GM21529 (cell line): ENCODE measurements at regions not wholly inside any gene's neighbourhood (a gene's known extent, or its start where the extent isn't known, plus 50 kb on each side); places are given as distances from the start of the nearest gene placed in this dataset.
"Not testable (repeated sequence)": the region's sequence is repeated elsewhere in the genome, so short reads cannot be mapped to it uniquely, and the experiment has no call there.

Experiments used
- ATAC-seq: cut with Tn5 transposase; IDR thresholded peaks from one replicate; pipeline ENCODE4 v1.9.1; 2021; ENCODE audit not compliant: unreplicated experiment

DNA sequence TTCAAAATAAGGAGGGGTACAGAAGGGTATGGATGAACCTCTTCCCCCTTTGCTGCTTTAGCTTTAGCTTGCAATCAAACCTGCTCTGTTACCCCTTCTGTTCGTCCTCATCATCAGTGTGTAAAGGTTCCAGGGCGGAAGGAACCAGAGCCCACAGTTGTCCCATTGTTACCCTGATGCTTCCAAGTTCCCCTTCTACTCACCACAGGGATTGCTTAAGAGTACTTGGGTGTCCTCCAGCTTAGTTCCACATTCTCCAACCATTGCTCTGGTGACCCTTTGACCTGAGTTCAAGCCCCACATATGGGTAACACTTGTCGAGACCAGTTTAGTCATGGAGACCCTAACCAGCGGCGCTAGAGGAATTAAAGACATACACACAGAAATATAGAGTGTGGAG lies 1080.1 kb upstream of the ALCAM start:
- no peak for ATAC-seq

DNA sequence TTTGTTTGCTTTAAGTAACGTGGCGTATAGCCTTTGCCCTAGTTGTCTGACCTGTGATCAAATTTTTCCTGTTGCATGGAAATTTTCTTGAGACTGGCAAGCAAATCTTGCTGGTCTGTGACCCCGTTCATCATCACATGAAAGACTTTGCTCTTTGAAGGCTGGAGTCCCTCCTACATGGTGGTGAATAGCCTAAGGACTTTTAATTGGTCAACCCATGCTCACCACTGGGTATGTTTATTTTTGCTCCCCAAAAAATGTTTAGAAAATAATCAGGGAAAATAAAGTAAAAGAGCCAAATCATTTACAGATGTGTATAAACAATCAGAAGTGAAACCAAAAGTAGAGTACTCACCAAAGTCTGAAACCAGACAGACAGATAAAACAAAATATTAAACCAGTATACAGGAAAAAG lies 1075.3 kb upstream of the ALCAM start:
- peak; percentile 74 for ATAC-seq

DNA sequence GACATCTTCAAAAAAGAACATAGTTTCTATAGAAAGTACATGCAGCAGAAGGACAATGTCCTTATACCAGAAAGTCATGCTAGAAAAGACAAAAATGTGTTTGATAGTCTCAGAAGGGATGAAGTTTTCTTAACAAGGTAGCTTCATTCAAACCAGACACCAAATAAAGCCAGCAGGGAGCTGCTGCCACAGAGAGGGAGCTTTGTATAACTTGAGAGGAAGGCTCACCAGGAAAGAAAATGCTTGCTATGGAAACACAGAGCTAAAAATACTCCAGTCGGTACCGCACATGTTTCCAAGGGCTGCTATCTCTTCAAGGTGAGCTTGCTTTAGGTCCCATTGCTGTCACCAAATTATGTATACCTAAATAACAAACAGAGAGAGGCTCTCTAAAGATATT lies 1074.8 kb upstream of the ALCAM start:
- ATAC-seq: peak; percentile 31

DNA sequence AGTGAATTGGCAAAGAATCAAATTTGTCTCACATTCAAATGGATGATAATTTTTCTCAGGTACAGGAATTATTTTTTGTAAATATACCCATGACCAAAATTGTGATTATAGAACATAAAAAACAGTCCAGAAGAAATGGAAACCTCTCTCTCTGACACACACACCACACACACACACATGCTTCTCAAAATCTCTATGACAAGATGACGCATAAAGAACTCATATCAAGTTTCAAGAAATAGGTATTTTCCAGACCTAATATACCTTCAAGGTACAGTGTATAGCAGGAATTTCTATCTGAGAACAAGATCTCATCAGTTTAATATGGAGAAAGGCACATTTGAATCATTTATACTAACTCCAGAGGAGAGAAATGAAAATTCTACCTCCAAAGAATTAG lies 1069.1 kb upstream of the ALCAM start:
- ATAC-seq: no peak

DNA sequence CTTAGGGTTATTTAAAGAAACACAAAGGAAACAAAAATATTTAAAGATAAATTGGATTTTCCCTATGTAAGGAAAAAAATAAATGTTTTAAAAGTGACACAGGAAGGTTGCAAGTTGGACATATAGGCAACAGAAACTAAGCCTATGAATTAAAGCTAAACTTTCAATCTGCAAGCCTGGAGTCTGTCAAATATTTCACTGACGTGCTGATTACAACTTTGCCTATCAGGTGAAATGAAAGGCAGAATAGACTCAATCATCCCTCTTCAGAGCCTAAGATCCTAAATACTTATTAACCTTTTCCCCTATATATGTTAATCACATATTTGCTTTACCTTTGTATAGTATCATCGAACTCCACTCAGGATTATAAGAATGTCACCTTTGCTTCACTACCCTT lies 1068.0 kb upstream of the ALCAM start:
- ATAC-seq: no peak

DNA sequence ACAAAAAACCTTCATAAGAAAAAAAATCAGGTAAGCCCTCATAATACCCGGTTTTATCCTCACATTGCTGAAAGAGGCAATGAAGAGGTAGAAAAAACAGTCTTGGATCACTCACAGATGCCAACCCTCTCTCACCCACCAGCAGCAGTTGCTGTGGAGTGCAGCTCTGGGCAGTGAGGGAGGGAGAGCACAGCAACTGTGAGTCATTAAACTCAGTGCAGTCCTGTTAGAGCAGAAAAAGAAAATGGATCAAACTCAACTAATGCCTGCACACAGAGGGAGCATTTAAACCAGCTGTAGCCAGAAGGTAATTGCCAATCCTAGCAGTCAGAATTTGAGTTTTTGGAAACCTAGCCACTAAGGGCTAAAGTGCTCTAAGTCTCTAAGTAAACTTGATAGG lies 1050.6 kb upstream of the ALCAM start:
- ATAC-seq: no peak

DNA sequence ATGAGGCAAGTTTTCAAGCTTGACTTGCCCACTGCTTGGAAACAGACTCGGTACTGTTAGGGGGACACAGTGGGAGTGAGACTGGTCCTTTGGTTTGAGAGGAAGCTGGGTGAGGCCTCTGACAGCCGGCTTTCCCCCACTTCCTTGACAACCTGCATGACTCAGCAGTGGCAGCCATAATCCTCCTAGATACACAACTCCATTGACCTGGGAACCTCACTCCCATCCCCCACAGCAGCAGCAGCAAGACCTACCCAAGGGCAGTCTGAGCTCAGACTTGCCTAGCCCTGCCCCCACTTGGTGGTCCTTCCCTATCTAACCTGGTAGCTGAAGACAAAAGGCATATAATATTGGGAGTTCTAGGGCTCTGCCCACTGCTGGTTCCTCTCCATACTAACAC lies 1043.5 kb upstream of the ALCAM start:
- ATAC-seq: no peak

DNA sequence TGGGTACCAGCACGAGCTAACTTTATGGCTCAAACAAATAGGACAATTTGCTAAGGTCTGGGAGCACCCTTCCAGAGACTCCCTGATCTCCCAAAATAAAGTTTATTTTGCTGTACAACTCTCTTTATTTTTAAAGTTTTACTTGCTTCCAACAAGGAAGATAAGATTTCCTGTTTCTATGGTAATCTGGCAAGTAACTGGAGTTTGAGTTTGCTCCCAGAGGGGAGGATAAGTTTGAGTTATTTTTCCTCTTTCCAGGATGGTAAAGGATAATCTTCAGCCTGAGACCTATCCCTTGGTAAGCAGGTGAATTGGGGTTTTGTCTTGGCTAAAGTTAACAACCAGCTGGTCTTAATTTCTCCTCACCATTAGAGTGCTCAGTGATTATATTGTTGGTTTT lies 1019.4 kb upstream of the ALCAM start:
- ATAC-seq: no peak

DNA sequence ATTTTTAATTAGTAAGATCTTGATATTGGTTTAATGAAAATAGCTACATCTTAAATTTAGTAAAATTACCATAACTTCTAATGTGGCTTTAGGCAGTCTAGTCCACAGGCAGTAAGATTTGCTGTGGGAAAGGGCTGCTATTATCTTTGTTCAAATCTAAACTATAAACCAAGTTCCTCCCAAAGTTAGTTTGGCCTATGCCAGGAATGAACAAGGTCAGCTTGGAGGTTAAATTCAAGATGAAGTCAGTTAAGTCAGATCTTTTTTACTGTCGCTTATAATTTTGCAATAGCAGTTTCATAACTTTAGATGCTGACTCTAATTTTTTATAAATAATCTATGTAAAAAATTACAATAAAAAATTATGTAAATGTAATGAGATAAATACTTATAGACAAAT lies 1016.9 kb upstream of the ALCAM start:
- ATAC-seq: no peak

DNA sequence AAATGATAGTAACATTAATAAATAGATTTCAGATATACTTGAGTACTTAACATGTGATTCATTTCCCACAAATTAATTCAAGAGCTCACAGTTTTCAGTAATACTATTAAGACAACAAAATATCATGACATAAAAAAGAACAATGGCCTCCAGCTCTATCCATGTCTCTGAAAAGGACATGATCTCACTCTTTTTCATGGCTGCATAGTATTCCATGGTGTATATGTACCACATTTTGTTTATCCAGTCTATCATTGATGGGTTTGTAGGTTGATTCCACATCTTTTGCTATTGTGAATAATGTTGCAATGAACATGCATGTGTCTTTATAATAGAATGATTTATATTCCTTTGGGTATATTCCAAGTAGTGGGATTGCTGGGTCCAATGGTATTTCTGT lies 1012.8 kb upstream of the ALCAM start:
- ATAC-seq: no peak

DNA sequence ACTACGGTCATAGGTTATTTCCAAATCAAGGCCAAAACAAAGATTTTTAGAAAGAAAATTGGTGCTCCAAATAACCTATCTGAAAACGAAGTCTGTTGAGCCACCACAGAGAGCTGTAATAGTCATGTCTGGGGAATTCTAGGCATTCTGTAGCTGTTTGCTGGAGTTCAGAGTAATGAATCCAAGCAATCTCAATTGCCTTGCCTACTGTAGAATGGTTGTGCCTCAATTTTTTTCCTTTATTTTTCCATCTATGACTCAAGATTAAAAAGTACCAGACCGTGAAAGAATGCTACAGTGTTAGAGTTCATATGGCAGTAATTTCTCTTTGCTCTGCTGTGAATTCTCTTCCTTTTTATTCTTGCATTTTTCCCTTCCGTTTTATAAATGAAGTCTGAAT lies 1007.2 kb upstream of the ALCAM start:
- no peak for ATAC-seq

DNA sequence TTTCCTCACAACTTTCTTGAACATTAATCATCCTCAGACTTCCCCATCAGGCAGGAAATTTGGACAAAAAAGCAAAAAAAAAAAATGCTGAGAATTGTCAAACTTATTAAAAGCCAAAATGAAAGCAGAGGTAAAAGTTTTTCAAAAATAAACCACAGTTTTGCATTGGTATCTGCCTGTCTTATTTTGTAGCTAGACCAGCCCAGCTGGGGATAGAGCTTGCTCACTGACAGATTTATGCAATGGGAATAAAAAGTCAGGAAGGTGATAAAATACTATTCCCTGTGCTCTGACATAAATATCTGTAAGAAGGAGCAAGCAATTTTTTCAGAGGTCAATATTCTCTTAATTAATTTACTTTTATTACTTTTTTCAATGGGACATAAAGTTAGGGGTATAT lies 1006.7 kb upstream of the ALCAM start:
- no peak for ATAC-seq

DNA sequence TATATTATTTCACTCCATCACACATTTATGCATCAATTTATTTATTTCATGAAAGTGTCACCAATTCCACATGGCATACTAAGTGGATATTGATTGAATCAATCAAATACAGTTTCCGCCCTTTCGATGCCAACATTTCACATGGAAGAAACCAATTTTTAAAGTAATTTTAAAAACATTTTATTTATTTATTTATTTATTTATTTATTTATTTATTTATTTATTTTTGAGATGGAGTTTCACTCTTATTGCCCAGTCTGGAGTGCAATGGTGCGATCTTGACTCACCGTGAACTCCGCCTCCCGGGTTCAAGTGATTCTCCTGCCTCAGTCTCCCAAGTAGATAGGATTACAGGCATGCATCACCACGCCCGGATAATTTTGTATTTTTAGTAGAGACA lies 1005.0 kb upstream of the ALCAM start:
- ATAC-seq: not testable (repeated sequence)

DNA sequence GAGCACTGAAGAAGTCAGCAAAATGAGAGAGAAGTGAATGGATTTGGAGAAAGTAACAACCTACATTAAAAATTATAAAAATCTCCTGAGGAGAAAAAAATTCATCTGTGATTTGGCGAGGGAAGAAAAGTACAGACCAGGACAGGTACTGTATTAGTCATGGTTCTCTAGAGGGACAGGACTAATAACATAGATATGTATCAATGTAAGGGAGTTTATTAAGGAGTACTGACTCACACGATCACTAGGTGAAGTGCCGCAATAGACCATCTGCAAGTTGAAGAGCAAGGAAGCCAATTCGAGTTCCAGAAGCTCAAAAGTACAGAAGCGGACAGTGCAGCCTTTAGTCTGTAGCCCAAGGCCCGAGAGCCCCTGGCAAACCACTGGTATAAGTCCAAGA lies 1004.4 kb upstream of the ALCAM start:
- ATAC-seq: no peak

DNA sequence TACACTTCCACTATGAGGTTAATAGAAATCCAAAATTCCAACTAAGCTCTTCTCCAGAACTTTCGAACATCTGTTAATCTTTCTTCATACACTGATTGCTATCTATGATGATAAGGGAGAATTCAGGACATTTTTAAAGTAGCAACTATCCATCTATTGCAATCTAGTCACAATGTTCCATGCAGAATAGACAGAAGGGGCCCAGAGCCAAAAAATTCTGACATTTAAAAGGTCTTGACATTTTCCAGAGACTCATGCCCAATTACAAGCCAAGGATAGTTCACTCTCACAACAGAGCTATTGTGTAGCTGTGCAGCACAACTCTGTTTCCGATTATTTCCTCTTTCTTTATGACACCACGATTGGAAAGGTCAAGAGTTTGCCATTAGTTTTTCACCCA lies 999.7 kb upstream of the ALCAM start:
- no peak for ATAC-seq

DNA sequence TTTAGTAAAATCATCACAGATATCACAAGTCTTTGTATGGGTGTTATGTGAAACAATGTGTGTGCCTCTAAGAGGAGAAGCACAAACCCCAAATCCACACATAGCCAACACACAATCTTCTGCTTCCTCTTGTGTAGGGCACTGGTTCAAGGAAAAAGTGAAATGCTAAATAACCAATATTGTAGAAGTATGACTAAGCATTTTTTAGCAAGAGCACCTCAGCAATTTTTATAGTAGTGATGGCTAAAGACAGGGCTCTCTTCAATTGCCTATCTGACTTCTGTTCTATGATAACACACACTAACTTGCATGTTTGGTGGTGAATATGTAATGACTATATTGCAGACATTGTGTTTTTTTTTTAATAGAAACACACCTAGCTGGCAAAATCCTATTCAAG lies 997.9 kb upstream of the ALCAM start:
- no peak for ATAC-seq

DNA sequence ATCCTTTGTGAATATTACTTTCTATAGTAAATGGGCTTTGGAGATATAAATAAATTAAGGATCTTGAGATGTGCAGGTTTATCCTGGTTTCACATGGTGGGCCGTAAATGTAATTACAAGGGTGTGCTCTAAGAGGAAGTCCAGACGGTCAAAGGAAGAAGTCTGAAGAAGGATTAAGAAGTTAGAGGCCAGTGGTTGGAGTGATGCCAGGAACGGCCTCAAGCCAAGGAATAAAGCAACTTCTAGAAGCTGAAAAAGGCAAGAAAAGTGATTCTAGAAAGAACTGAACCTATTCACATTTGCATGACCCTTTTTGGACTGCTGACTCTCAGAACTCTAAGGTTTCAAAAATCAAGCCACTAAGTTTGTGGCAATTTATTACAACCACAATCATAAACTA lies 981.3 kb upstream of the ALCAM start:
- ATAC-seq: no peak

DNA sequence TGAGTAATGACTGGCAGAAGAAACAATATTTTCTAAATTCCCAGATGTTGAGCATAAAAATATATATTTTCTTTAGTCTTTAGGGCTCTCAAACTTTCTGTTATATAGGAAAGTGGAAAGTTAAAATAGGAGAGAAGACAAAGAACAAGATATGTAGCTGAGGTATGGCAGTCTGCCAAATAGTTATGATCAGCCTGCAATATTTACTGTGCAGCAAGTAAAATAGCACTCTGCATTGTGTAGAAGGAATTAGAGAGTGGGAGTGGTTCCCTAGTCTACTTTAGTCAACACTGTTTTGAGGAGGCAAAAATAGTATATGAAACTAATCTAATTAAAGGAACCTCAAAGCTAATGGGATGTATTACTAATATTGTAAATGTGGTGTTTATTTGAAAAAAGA lies 978.1 kb upstream of the ALCAM start:
- no peak for ATAC-seq

DNA sequence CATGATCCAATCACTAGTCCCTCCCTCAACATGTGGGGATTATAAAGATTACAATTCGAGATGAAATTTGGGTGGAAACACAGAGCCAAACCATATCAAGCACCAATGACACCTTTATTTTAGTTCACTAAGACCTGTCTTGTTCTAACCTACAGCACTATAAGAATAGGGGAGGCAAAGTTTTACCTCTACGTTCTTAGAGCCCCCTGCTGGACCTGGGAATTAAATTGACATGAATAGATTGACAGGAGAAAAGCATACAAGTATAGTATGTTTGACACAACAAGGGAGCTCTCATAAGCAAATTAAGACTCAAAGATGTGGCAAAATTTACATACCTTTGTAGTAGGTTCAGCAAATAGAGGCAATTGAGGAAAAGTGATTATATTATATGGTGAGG lies 974.4 kb upstream of the ALCAM start:
- no peak for ATAC-seq

DNA sequence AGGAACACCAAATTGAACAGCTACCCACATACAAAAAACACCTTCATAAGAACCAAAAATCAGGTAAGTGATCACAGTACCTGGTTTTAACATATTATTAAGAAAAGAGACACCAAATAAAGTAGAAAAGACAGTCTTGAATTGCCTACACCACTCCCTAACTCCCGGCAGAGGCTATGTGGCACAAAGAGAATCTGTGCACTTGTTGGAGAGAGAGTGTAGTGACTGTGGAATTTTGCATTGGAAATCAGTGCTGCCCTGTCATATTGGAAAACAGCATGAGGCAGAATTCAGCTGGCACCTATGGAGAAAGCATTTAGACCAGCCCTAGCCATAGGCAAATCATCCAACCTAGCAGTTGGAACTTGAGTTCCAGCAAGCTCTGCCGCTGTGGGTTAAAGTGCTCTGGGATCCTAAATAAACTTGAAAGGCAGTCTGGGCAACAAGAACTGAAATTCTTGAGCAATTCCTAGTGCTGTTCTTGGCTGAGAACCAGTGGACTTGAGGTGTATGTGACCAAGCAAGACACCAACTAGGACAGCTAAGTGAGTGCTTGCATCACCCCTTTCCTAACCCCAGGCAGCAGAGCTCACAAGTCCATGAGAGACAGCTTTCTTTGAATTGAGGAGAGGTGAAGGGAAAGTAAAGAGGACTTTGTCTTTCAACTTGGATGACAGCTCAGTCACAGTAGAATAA lies 969.6 kb upstream of the ALCAM start:
- ATAC-seq: no peak

DNA sequence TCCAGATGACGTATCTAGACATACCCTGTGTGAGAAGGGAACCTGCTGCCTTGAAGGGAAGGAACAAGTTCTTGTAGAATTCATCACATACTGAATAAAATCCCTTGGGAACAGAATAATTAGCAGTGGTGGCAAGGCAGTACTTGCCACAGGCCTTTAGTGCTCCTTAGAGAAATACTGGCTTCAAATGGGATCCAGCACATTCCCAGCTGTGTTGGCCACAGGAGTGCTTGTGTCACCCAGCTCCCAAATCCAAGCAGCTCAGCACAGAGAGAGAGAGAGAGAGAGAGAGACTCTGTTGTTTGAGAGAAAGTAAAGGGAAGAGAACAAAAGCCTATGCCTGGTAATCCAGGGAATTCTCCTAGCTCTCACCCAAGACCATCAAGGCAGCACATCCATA lies 969.0 kb upstream of the ALCAM start:
- ATAC-seq: no peak

DNA sequence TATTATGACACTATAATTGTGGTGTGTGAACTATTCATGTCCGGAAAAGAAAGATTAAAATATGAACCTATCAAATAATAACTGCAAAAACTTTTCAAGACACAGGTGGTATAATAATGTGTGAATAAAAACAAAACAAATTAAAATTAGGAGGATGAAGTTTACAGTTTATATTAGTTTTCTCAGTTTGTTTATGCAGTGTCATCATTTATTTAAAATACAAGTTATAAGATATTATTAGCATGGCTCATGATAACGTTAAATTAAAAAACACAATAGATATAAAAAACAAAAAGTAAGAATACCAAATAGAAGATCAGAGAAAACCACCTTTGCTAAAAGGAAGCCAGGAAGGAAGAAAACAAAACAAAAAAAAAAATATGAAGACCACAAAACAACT lies 963.8 kb upstream of the ALCAM start:
- ATAC-seq: no peak

DNA sequence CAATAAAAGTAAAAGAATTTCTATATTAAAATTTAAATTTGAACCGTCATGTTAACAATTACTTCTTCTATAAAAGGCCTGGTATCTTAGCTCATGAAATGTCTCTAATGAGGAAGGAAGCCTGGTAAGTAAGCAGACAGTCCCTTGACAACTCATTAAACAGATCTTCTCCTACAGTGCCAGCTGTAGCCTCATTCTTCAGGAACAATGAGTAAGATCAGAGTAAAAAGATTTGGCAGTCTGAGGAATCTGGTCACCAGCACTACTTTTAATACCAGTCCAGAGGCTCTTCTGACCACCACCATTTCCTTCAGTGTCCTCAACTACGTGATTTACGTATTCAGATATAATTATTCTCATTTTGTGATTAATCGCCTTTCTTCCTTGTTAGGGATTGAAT lies 955.0 kb upstream of the ALCAM start:
- no peak for ATAC-seq
